ENCODE measurements at regions not wholly inside any gene's neighbourhood (a gene's known extent, or its start where the extent isn't known, plus 50 kb on each side); places are given as distances from the start of the nearest gene placed in this dataset.
A peak's percentile ranks its signal among the peaks of the same experiment; 100 is the strongest.

DNA sequence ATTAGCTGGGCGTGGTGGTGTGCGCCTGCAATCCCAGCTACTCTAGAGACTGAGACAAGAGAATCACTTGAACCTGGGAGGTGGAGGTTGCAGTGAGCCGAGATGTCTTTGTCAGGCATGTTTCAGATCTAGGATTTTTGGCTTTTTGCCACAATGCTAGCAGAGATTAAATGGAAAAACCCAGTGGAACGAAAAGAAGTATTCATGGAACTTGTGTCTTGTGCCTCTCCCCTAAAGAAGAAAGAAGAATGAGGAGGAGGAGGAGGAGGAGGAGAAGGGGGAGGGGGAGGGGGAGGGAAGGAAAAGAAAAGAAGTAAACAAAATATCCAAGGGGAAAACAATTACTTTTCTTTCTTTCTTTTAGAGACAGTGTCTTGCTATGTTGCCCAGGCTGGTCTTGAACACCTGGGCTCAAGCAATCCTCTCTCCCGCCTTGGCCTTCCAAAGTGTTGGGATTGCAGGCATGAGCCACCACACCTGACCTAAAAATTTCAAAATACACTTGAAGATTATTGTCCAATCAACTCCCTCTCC lies 106.0 kb downstream of the ARRDC3 start:
- H3K27me3 ChIP-seq (ENCODE audit: low read depth), result no peaks in the 10 kb centered on the region
- no peak overlapping the region for H3K4me3 ChIP-seq
- no peaks in the 10 kb centered on the region for H3K36me3 ChIP-seq (replicated peaks)
- no peaks in the 10 kb centered on the region for H3K9me3 ChIP-seq
- no peak for DNase-seq (ENCODE audit: low spot score in 2 of 2)
- peaks cover 15% of the 10 kb centered on the region for H3K4me1 ChIP-seq
- in situ Hi-C loops (cut with MboI; ENCODE audit: low sequenced_read_pairs), result no loop called here

DNA sequence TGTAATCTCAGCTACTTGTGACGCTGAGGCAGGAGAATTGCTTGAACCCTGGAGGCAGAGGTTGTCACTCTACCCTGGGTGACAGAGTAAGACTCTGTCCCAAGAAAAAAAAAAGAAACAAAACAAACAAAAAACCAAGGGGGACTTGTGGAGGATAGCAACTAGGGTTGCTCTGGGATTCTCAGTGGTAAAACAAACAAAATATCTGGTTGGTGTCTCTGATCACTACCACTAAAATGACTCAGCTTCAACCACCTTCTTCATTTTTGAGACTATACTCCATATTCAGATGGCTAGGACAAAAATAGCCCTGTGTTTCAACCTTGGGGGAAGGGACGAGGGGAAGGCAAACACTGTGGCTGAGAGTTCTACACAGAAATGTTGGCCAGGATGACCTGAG lies 110.3 kb downstream of the ARRDC3 start:
- in situ Hi-C loops (cut with MboI; ENCODE audit: low sequenced_read_pairs), result no loop called here
- no peaks in the 10 kb centered on the region for H3K36me3 ChIP-seq (replicated peaks)
- no peaks in the 10 kb centered on the region for H3K27me3 ChIP-seq (ENCODE audit: low read depth)
- H3K9me3 ChIP-seq, result no peaks in the 10 kb centered on the region
- H3K4me1 ChIP-seq, result 0 out of 2 replicates have a peak, but pooled peaks cover 3% of the 10 kb centered on the region
- no peak for DNase-seq (ENCODE audit: low spot score in 2 of 2)
- H3K4me3 ChIP-seq, result no peak overlapping the region

GRCh38 chr5:91271999-91272398 lies 111.1 kb downstream of the ARRDC3 start:
- in situ Hi-C loops (cut with MboI; ENCODE audit: low sequenced_read_pairs), result no loop called here
- DNase-seq (ENCODE audit: low spot score in 2 of 2), result no peak
- no peaks in the 10 kb centered on the region for H3K27me3 ChIP-seq (ENCODE audit: low read depth)
- 0 out of 2 replicates have a peak, but pooled peaks cover under 1% of the 10 kb centered on the region for H3K4me1 ChIP-seq
- H3K36me3 ChIP-seq (replicated peaks), result no peaks in the 10 kb centered on the region
- no peak overlapping the region for H3K4me3 ChIP-seq
- no peaks in the 10 kb centered on the region for H3K9me3 ChIP-seq

- Histone ChIP-seq H3K36me3 (replicated peaks) (no peaks in the 10 kb centered on the region), H3K9me3 (no peaks in the 10 kb centered on the region), H3K4me1 (peaks cover 4% of the 10 kb centered on the region), H3K4me3 (no peak overlapping the region), H3K27me3 (ENCODE audit: low read depth) (no peaks in the 10 kb centered on the region)
- DNase-seq (ENCODE audit: low spot score in 2 of 2), result no peak
- in situ Hi-C loops (cut with MboI; ENCODE audit: low sequenced_read_pairs), result no loop called here
Measured at GRCh38 chr5:91269198-91269597, 113.9 kb downstream of the ARRDC3 start.

DNA sequence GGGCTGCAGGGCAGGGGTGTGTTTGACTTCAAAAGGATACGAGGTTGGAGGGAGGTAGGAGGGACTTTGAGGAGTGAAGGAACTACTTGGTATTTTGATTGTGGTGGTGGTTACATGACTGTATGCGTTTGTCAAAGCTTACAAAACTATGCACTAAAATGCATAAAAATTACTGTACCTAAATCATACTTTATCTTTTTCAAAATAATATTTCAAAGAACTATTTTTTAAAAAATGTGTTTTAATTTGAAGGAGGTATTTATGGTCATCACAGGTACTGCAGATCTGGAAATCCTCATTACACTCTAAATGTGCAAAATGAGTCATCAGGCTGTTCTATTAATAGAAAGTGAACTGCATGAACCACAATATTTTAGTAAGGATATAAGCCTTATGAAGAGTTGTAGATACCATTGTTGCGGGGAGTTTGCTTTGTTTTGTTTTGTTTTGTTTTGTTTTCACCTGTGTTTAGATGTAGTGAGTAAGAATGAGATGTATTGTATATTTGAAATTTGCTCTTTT lies 116.9 kb downstream of the ARRDC3 start:
- H3K27me3 ChIP-seq (ENCODE audit: low read depth), result no peaks in the 10 kb centered on the region
- H3K4me3 ChIP-seq, result no peak overlapping the region
- H3K9me3 ChIP-seq, result no peaks in the 10 kb centered on the region; the same call in 1 of the 2 replicates
- in situ Hi-C loops (cut with MboI; ENCODE audit: low sequenced_read_pairs), result no loop called here
- DNase-seq (ENCODE audit: low spot score in 2 of 2), result no peak
- H3K36me3 ChIP-seq (replicated peaks), result no peaks in the 10 kb centered on the region
- peaks cover 4% of the 10 kb centered on the region for H3K4me1 ChIP-seq

GRCh38 chr5:91264311-91265051 lies 118.6 kb downstream of the ARRDC3 start:
- no peaks in the 10 kb centered on the region; the same call in 1 of the 2 replicates for H3K9me3 ChIP-seq
- H3K4me1 ChIP-seq, result peaks cover 4% of the 10 kb centered on the region

DNA sequence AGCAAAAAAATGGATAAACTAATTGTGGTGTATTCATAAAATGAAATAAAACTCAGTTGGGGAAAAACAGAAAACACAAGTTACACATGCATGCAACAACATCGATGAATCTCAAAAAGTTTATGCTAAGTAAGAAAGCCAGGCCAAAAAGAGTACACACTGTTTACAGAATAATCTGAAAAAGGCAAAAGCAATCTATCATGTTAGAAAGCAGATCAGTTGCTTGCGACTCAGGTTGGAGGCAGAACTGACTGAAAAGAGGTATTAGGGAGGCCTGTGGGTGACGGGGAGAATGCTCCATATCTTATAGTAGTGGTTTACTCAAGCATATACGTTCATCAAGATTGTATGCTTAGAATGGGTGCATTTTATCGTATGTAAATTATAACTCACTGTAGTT lies 119.2 kb downstream of the ARRDC3 start:
- Histone ChIP-seq H3K4me3 (no peak overlapping the region), H3K4me1 (peaks cover 4% of the 10 kb centered on the region), H3K9me3 (no peaks in the 10 kb centered on the region; the same call in 1 of the 2 replicates), H3K36me3 (replicated peaks) (no peaks in the 10 kb centered on the region), H3K27me3 (ENCODE audit: low read depth) (no peaks in the 10 kb centered on the region)
- in situ Hi-C loops (cut with MboI; ENCODE audit: low sequenced_read_pairs), result no loop called here
- DNase-seq (ENCODE audit: low spot score in 2 of 2), result no peak

More at GRCh38 chr5:91264311-91265051, 118.6 kb downstream of the ARRDC3 start:
- no peaks in the 10 kb centered on the region for H3K27me3 ChIP-seq (ENCODE audit: low read depth)
- H3K36me3 ChIP-seq (replicated peaks), result no peaks in the 10 kb centered on the region
- H3K4me3 ChIP-seq, result no peak overlapping the region
- DNase-seq (ENCODE audit: low spot score in 2 of 2), result no peak
- in situ Hi-C loops (cut with MboI; ENCODE audit: low sequenced_read_pairs), result no loop called here

DNA sequence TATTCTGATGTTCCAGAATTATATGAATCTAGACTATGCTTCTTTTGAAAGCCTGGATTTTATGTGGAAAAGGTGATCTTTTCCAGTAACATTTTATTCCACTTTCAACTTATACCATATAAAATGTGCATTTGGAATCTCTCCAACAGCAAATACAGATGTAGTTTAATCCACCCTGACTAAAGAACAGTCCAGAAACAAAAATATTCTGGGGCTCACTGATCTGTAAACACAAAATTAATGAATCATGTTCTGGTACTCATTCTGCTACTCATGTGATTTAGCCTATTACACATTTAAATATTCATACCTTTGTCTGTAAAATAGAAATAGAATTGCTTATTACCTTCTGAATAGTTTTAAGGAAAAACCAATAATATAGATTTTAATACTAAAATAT lies 125.8 kb downstream of the ARRDC3 start:
- Histone ChIP-seq H3K9me3 (no peaks in the 10 kb centered on the region), H3K36me3 (replicated peaks) (no peaks in the 10 kb centered on the region), H3K4me1 (no peaks in the 10 kb centered on the region; the same call in 1 of the 2 replicates), H3K27me3 (ENCODE audit: low read depth) (no peaks in the 10 kb centered on the region), H3K4me3 (no peak overlapping the region)
- in situ Hi-C loops (cut with MboI; ENCODE audit: low sequenced_read_pairs), result no loop called here
- no peak for DNase-seq (ENCODE audit: low spot score in 2 of 2)

DNA sequence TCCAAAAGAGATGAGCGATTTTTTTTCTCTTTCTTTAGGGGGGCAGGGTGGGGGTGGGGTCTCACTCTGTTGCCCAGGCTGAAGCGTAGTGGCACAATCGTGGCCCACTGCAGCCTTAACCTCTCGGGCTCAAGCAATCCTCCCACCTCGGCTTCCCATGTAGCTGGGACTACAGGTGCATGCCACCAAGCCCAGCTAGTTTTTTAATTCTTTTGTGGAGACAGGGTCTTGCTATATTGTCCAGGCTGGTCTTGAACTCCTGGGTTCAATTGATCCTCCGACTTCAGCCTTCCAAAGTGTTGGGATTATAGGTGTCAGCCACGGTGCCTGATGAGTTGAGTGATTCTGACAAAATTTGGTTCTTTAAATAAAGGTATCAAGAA lies 127.0 kb downstream of the ARRDC3 start:
- Histone ChIP-seq H3K9me3 (no peaks in the 10 kb centered on the region), H3K4me3 (no peak overlapping the region), H3K4me1 (no peaks in the 10 kb centered on the region; the same call in 1 of the 2 replicates), H3K36me3 (replicated peaks) (no peaks in the 10 kb centered on the region), H3K27me3 (ENCODE audit: low read depth) (no peaks in the 10 kb centered on the region)
- in situ Hi-C loops (cut with MboI; ENCODE audit: low sequenced_read_pairs), result no loop called here
- DNase-seq (ENCODE audit: low spot score in 2 of 2), result no peak

DNA sequence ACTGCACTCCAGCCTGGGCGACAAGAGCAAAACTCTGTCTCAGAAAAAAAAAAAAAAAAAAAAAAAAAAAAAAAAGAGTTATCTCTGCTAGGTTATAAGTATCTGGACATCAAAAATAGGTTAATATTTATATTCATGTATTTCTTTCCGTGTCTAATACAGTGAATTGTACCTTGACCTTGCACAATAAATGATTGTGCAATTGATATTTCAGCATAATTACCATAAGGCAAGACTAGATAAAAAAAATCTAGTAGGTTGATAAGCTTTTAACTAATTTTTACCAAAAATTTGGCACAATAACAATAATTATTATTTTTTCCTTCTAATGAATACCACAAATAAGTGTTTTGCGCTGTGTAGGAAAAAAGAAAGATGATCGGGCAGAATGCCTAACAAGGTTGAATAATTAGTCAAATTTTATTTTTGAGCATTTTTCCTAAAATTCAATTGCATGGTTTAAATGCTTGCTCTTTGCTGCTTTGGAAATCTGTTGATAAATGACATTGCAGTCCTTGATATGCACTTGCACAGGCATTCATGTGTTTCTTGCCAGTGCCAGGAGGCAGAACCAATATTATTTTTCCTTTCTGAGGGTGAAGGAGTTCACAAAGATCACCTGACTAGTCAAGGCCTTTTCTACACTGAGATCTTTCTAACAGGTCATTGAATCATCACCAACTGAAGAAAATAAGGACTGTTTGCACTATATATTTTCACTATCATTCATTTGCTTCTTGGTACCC lies 127.5 kb downstream of the ARRDC3 start:
- in situ Hi-C loops (cut with MboI; ENCODE audit: low sequenced_read_pairs), result no loop called here
- H3K27me3 ChIP-seq (ENCODE audit: low read depth), result no peaks in the 10 kb centered on the region
- no peaks in the 10 kb centered on the region for H3K9me3 ChIP-seq
- no peak overlapping the region for H3K4me3 ChIP-seq
- H3K36me3 ChIP-seq (replicated peaks), result no peaks in the 10 kb centered on the region
- no peaks in the 10 kb centered on the region; the same call in 1 of the 2 replicates for H3K4me1 ChIP-seq
- no peak for DNase-seq (ENCODE audit: low spot score in 2 of 2)

- H3K27me3 ChIP-seq (ENCODE audit: low read depth), result no peaks in the 10 kb centered on the region
- no peaks in the 10 kb centered on the region for H3K9me3 ChIP-seq
- in situ Hi-C loops (cut with MboI; ENCODE audit: low sequenced_read_pairs), result no loop called here
- peak in 1 of 2 experiments; percentile 52 for DNase-seq (ENCODE audit: low spot score in 2 of 2)
- no peaks in the 10 kb centered on the region for H3K36me3 ChIP-seq (replicated peaks)
- H3K4me3 ChIP-seq, result no peak overlapping the region
- H3K4me1 ChIP-seq, result no peaks in the 10 kb centered on the region; the same call in 1 of the 2 replicates
Measured at GRCh38 chr5:91252916-91253315, 130.2 kb downstream of the ARRDC3 start.

GRCh38 chr5:91245871-91246270 lies 137.2 kb downstream of the ARRDC3 start:
- no peaks in the 10 kb centered on the region for H3K4me1 ChIP-seq
- H3K4me3 ChIP-seq, result no peak overlapping the region
- in situ Hi-C loops (cut with MboI; ENCODE audit: low sequenced_read_pairs), result no loop called here
- H3K27me3 ChIP-seq (ENCODE audit: low read depth), result no peaks in the 10 kb centered on the region
- H3K36me3 ChIP-seq (replicated peaks), result no peaks in the 10 kb centered on the region
- no peak for DNase-seq (ENCODE audit: low spot score in 2 of 2)
- H3K9me3 ChIP-seq, result no peaks in the 10 kb centered on the region

- no peak for DNase-seq (ENCODE audit: low spot score in 2 of 2)
- no peaks in the 10 kb centered on the region for H3K9me3 ChIP-seq
- in situ Hi-C loops (cut with MboI; ENCODE audit: low sequenced_read_pairs), result no loop called here
- H3K4me1 ChIP-seq, result no peaks in the 10 kb centered on the region
- H3K27me3 ChIP-seq (ENCODE audit: low read depth), result no peaks in the 10 kb centered on the region
- no peak overlapping the region for H3K4me3 ChIP-seq
- no peaks in the 10 kb centered on the region for H3K36me3 ChIP-seq (replicated peaks)
Measured at GRCh38 chr5:91245074-91245452, 138.1 kb downstream of the ARRDC3 start.
